GM12874 (cell line): ENCODE measurements at regions not wholly inside any gene's neighbourhood (a gene's known extent, or its start where the extent isn't known, plus 50 kb on each side); places are given as distances from the start of the nearest gene placed in this dataset.

Experiments
- CTCF ChIP-seq: IDR thresholded peaks from 2 replicates; pipeline ENCODE4 v1.5.1; 2011; ENCODE audit warnings: low read depth, mild to moderate bottlenecking, control low read depth, low read length, moderate library complexity; ENCODE audit not compliant: insufficient read depth

GRCh38 chr10:78358982-78359381, 325.3 kb downstream of the RPS24 start:
- no peak for TF ChIP-seq CTCF

- TF ChIP-seq CTCF = no peak
These were observed 326.0 kb downstream of the RPS24 start for GRCh38 chr10:78359640-78360091.

GRCh38 chr10:78360284-78360683, 326.6 kb downstream of the RPS24 start:
- TF ChIP-seq CTCF = no peak

- TF ChIP-seq CTCF = no peak
These were observed 327.4 kb downstream of the RPS24 start for GRCh38 chr10:78361031-78361430.

GRCh38 chr10:78362406-78363022, 328.9 kb downstream of the RPS24 start:
- no peak for TF ChIP-seq CTCF

- no peak for TF ChIP-seq CTCF
These were observed 329.5 kb downstream of the RPS24 start for GRCh38 chr10:78363190-78363589.

- no peak for TF ChIP-seq CTCF
These were observed 332.0 kb downstream of the RPS24 start for GRCh38 chr10:78365694-78366093.
